ENCODE measurements at regions not wholly inside any gene's neighbourhood (a gene's known extent, or its start where the extent isn't known, plus 50 kb on each side); places are given as distances from the start of the nearest gene placed in this dataset.

DNA sequence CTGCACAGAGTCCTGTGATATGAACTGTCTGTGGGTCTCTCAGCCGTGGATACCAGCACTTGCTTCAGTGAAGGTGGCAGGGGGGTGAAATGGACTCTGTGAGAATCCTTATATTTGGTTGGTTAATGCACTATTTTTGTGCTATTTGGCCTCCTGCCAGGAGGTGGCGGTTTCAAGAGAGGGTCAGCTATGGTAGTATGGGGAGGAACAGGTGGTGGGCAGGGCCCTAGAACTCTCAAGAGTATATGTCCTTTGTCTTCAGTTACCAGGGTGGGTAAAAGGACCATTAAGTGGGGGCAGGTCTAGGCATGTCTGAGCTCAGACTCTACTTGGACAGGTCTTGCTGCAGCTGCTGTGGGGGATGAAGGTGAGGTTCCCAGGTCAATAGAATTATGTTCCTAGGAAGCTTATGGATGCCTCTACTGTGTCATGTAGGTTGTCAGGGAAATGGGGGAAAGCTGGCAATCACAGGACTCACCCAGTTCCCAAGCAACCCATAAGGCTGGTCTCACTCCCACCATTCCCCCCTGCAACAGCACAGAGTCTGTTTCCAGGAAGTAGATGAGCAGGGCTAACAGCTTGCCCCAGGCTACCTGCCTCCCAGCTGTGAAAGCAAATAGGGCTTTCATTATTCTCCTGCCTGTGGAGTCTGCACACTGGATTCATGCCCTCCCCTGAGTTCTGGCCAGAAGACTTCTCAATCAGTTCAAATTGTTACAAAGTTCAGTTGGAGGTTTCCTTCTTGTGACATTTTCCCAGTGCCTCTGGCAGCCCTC, 56.8 kb upstream of the PHIP start:
- peaks cover 27 to 48% of the 10 kb centered on the region in 2 experiments for H3K9me3 Mint-ChIP-seq

More for the DNA sequence above, 56.8 kb upstream of the PHIP start:
- Mint-ChIP-seq H3K4me3 (no peak overlapping the region), H3K27me3 (ENCODE audit: low read depth) (no peaks in the 10 kb centered on the region), H3K27ac (no peak overlapping the region; a peak in 1 of 7 replicates), H3K36me3 (ENCODE audit: insufficient read depth in 1 of 3, low read depth in 3 of 3) (peaks cover 20 to 35% (median 31%) of the 10 kb centered on the region in 3 experiments), H3K4me1 (peaks cover 3% of the 10 kb centered on the region in 2 experiments)
- no peak overlapping the region for H3K56ac ChIP-seq (ENCODE audit: insufficient read length, low read depth, low read length)
- H3K27me3 ChIP-seq (ENCODE audit: insufficient read depth, low read length) = no peaks in the 10 kb centered on the region
- no peak overlapping the region for H3K18ac ChIP-seq (ENCODE audit: insufficient read length, low read depth, low read length)
- DNase-seq = no peak
- TF ChIP-seq CTCF (conservative IDR thresholded peaks at IDR 0.05) = 0 out of 3 replicates have a peak, but pooled peaks have one; percentile 15
- H4K8ac ChIP-seq (replicated peaks; ENCODE audit: insufficient read length, low read depth, low read length) = no peak overlapping the region
- H4K91ac ChIP-seq (ENCODE audit: insufficient read length, low read depth, low read length) = no peak overlapping the region
- no peak overlapping the region for H2BK15ac ChIP-seq (ENCODE audit: low read depth, low read length)
- H2AFZ ChIP-seq (ENCODE audit: low read length) = no peak overlapping the region
- no peak overlapping the region for H2BK120ac ChIP-seq (ENCODE audit: low read depth, low read length, poor library complexity, severe bottlenecking)
- no peaks in the 10 kb centered on the region for H3K23me2 ChIP-seq (ENCODE audit: insufficient read length, low read depth, low read length, poor library complexity, severe bottlenecking)
- H2BK12ac ChIP-seq (ENCODE audit: insufficient read length, low read depth, low read length) = no peak overlapping the region
- H3K9ac ChIP-seq (ENCODE audit: extremely low read depth, insufficient read length, low read length) = no peak overlapping the region
- H3K14ac ChIP-seq (ENCODE audit: insufficient read depth, low read length) = no peak overlapping the region
- no peak overlapping the region for H3K4me2 ChIP-seq (ENCODE audit: insufficient read depth, insufficient read length, low read length)
- H3K4ac ChIP-seq (ENCODE audit: low read depth, low read length) = no peak overlapping the region
- H3K27ac ChIP-seq (ENCODE audit: insufficient read length, low read depth, low read length) = no peak overlapping the region
- H3T11ph ChIP-seq (ENCODE audit: low read length) = no peak overlapping the region
- H3K23ac ChIP-seq (ENCODE audit: insufficient read length, low read depth, low read length) = no peak overlapping the region
- no peaks in the 10 kb centered on the region for H3K4me1 ChIP-seq (ENCODE audit: insufficient read depth, low read length)
- H2AK5ac ChIP-seq (ENCODE audit: insufficient read length, low read length) = no peak overlapping the region
- H4K5ac ChIP-seq (ENCODE audit: insufficient read length, low read depth, low read length) = no peak overlapping the region
- H3K79me2 ChIP-seq (ENCODE audit: insufficient read depth, low read length) = no peaks in the 10 kb centered on the region
- H2BK5ac ChIP-seq (ENCODE audit: insufficient read length, low read length) = no peak overlapping the region
- H3K79me1 ChIP-seq (ENCODE audit: insufficient read depth, low read depth, low read length, poor library complexity, severe bottlenecking) = no peaks in the 10 kb centered on the region
- no peaks in the 10 kb centered on the region for H3K9me3 ChIP-seq (ENCODE audit: control insufficient read depth, low read depth, low read length)
- no peaks in the 10 kb centered on the region for H4K20me1 ChIP-seq (ENCODE audit: control insufficient read depth, insufficient read depth, insufficient read length)
- no CpG with 5 or more reads among the region's 2 CpGs for WGBS (ENCODE audit: extremely low coverage, insufficient read length, low lambda C conversion rate)
- H2BK20ac ChIP-seq (ENCODE audit: low read depth, low read length, poor library complexity, severe bottlenecking) = no peak overlapping the region
